H1 (cell line): ENCODE measurements at regions not wholly inside any gene's neighbourhood (a gene's known extent, or its start where the extent isn't known, plus 50 kb on each side); places are given as distances from the start of the nearest gene placed in this dataset.
A peak's percentile ranks its signal among the peaks of the same experiment; 100 is the strongest.

Experiments
- CTCF ChIA-PET: fragments of 300-600 bp; sonication (Branson Sonifier 250); formaldehyde crosslinking; loops from one replicate; lab custom pipeline; 2021; ENCODE audit not compliant: partially characterized antibody; lab: Charles Lee
- POLR2A ChIA-PET: fragments of 300-600 bp; sonication (Branson Sonifier 250); formaldehyde crosslinking; loops from one replicate; lab custom pipeline; 2021; ENCODE audit warnings: inconsistent platforms; ENCODE audit not compliant: partially characterized antibody; lab: Charles Lee
- DNase-seq, 2 experiments: peaks; one replicate each; pipeline versions ENCODE4 v3.0.0 to v3.0.0-alpha.2; 2010 to 2022; ENCODE audit warnings: low spot score in 2 of 2, low read depth in 1 of 2, mixed read lengths in 1 of 2
- FAIRE-seq: peaks from 2 replicates; lab custom pipeline; 2011; peaks lifted over from hg19 to GRCh38; lab: Jason Lieb, UNC
- H2AFZ ChIP-seq: 2 replicates; pipeline ENCODE4 v1.8.1; 2012; ENCODE audit warnings: low read length, inconsistent platforms
- H2AK5ac ChIP-seq: 2 replicates; pipeline ENCODE4 v1.6.1; 2013; ENCODE audit warnings: low read depth, low read length
- H2BK120ac ChIP-seq: replicated peaks from 2 replicates; pipeline ENCODE3; 2013; ENCODE audit warnings: low read depth, low read length, inconsistent platforms
- H2BK12ac ChIP-seq: 2 replicates; pipeline ENCODE4 v1.6.1; 2013; ENCODE audit warnings: low read depth, low read length
- H2BK15ac ChIP-seq: 2 replicates; pipeline ENCODE4 v1.6.1; 2013; ENCODE audit warnings: low read length
- H2BK20ac ChIP-seq: 2 replicates; pipeline ENCODE4 v1.6.1; 2013; ENCODE audit warnings: low read length
- H2BK5ac ChIP-seq: 2 replicates; pipeline ENCODE4 v1.6.1; 2013; ENCODE audit warnings: low read depth, low read length
- H3K14ac ChIP-seq: 2 replicates; pipeline ENCODE4 v1.6.1; 2013; ENCODE audit warnings: inconsistent platforms; ENCODE audit not compliant: insufficient read length
- H3K18ac ChIP-seq: 2 replicates; pipeline ENCODE4 v1.6.1; 2013; ENCODE audit warnings: low read length; ENCODE audit errors: extremely low read depth
- H3K23ac ChIP-seq: 2 replicates; pipeline ENCODE4 v1.6.1; 2013; ENCODE audit warnings: inconsistent platforms; ENCODE audit not compliant: insufficient read length
- H3K23me2 ChIP-seq: 2 replicates; pipeline ENCODE4 v1.6.1; 2013; ENCODE audit warnings: low read depth, low read length
- H3K27ac ChIP-seq: 2 replicates; pipeline ENCODE4 v1.6.1; 2011; ENCODE audit warnings: low read depth, low read length, inconsistent platforms
- H3K27me3 ChIP-seq, 4 experiments: replicated peaks in 1 of 4; 1 replicate in 1 of 4; 2 replicates in 3 of 4; pipeline versions ENCODE4 v1.6.1 to v1.8.1; 2011 to 2013; ENCODE audit warnings: low read length in 3 of 4, mild to moderate bottlenecking in 3 of 4, inconsistent platforms in 2 of 4, mixed read lengths in 2 of 4, moderate library complexity in 1 of 4; ENCODE audit not compliant: control insufficient read depth in 3 of 4, insufficient read depth in 3 of 4; ENCODE audit errors: extremely low read depth in 1 of 4
- H3K36me3 ChIP-seq, 4 experiments: 2 replicates each; pipeline versions ENCODE4 v1.6.1 to v1.8.1; 2011 to 2013; ENCODE audit warnings: mild to moderate bottlenecking in 4 of 4, low read length in 3 of 4, moderate library complexity in 2 of 4, control low read depth in 1 of 4, inconsistent platforms in 1 of 4; ENCODE audit not compliant: insufficient read depth in 4 of 4, control insufficient read depth in 2 of 4
- H3K4ac ChIP-seq: replicated peaks from 2 replicates; pipeline ENCODE3; 2013; ENCODE audit warnings: low read length, low read depth, mixed read lengths, inconsistent platforms; ENCODE audit not compliant: insufficient read length
- H3K4me1 ChIP-seq, 4 experiments: replicated peaks in 1 of 4; 1 replicate in 1 of 4; 2 replicates in 3 of 4; pipeline versions ENCODE4 v1.6.1 to v1.8.1; 2011 to 2013; ENCODE audit warnings: low read length in 3 of 4, inconsistent platforms in 2 of 4, mixed read lengths in 1 of 4; ENCODE audit not compliant: insufficient read depth in 4 of 4, control insufficient read depth in 3 of 4
- H3K4me2 ChIP-seq, 2 experiments: 2 replicates each; pipeline versions ENCODE4 v1.6.1 to v1.8.1; 2011 to 2013; ENCODE audit warnings: low read depth in 2 of 2, low read length in 2 of 2, control low read depth in 1 of 2, inconsistent platforms in 1 of 2, mild to moderate bottlenecking in 1 of 2; ENCODE audit not compliant: insufficient read depth in 1 of 2
- H3K4me3 ChIP-seq, 4 experiments: fragments of 200-600, 300-600 bp in 1 of 4; sonication (generic), shearing (Covaris generic), sonication (Bioruptor Twin) in 1 of 4; 2 replicates each; pipeline versions ENCODE4 v1.5.1 to v1.8.1; 2011 to 2016; ENCODE audit warnings: low read length in 4 of 4, low read depth in 3 of 4, control low read depth in 2 of 4, inconsistent platforms in 2 of 4, mild to moderate bottlenecking in 2 of 4, mixed read lengths in 1 of 4, moderate library complexity in 1 of 4; ENCODE audit not compliant: insufficient read depth in 2 of 4; ENCODE audit errors: extremely low read depth in 1 of 4
- H3K56ac ChIP-seq: replicated peaks from 2 replicates; pipeline ENCODE3; 2013; ENCODE audit warnings: low read depth, mild to moderate bottlenecking, mixed read lengths, low read length, inconsistent platforms; ENCODE audit not compliant: insufficient read length
- H3K79me1 ChIP-seq: 2 replicates; pipeline ENCODE4 v1.6.1; 2013; ENCODE audit warnings: low read depth, low read length, control low read depth
- H3K79me2 ChIP-seq, 2 experiments: 2 replicates each; pipeline versions ENCODE4 v1.6.1 to v1.8.1; 2012 to 2013; ENCODE audit warnings: low read length in 2 of 2, mild to moderate bottlenecking in 2 of 2, inconsistent platforms in 1 of 2; ENCODE audit not compliant: insufficient read depth in 2 of 2, control insufficient read depth in 1 of 2
- H3K9ac ChIP-seq, 4 experiments: replicated peaks in 1 of 4; 1 replicate in 1 of 4; 2 replicates in 3 of 4; pipeline versions ENCODE4 v1.6.1 to v1.8.1; 2011 to 2013; ENCODE audit warnings: low read depth in 3 of 4, low read length in 3 of 4, control low read depth in 2 of 4, mild to moderate bottlenecking in 2 of 4, moderate library complexity in 2 of 4, inconsistent platforms in 1 of 4; ENCODE audit errors: extremely low read depth in 1 of 4
- H3K9me3 ChIP-seq, 2 experiments: 2 replicates each; pipeline versions ENCODE4 v1.6.1 to v1.8.1; 2012 to 2013; ENCODE audit warnings: mild to moderate bottlenecking in 2 of 2, moderate library complexity in 2 of 2, control low read depth in 1 of 2, inconsistent platforms in 1 of 2, low read depth in 1 of 2, low read length in 1 of 2, mixed read lengths in 1 of 2; ENCODE audit not compliant: insufficient read depth in 2 of 2
- H4K20me1 ChIP-seq, 2 experiments: replicated peaks in 1 of 2; 2 replicates each; pipeline versions ENCODE3 to v1.8.1; 2011 to 2013; ENCODE audit warnings: inconsistent platforms in 2 of 2, low read length in 2 of 2, mild to moderate bottlenecking in 1 of 2; ENCODE audit not compliant: insufficient read depth in 2 of 2, control insufficient read depth in 1 of 2
- H4K5ac ChIP-seq: 2 replicates; pipeline ENCODE4 v1.6.1; 2013; ENCODE audit warnings: low read length, low read depth, mixed read lengths, inconsistent platforms; ENCODE audit not compliant: insufficient read length
- H4K8ac ChIP-seq: 2 replicates; pipeline ENCODE4 v1.8.0; 2013; ENCODE audit warnings: mild to moderate bottlenecking, moderate library complexity, low read length, inconsistent platforms; ENCODE audit not compliant: insufficient read depth; ENCODE audit errors: extremely low read depth
- H4K91ac ChIP-seq: replicated peaks from 2 replicates; pipeline ENCODE3; 2013; ENCODE audit warnings: low read length, mixed read lengths, inconsistent platforms; ENCODE audit not compliant: insufficient read length
- BRCA1 ChIP-seq: IDR thresholded peaks from 2 replicates; pipeline ENCODE4 v1.6.1; 2012; ENCODE audit warnings: low read depth, low read length, improper control_type of control experiment
- CBX5 ChIP-seq: fragments of 300-800, 300-1000 bp; sonication (generic); IDR thresholded peaks from 2 replicates; pipeline ENCODE4 v1.7.1; 2016; ENCODE audit warnings: antibody characterized with exemption, low read length, low read depth
- EP300 ChIP-seq, 2 experiments: IDR thresholded peaks; 1 replicate in 1 of 2; 2 replicates in 1 of 2; pipeline ENCODE4 v1.6.1; 2011 to 2012; ENCODE audit warnings: low read depth in 2 of 2, low read length in 2 of 2, mild to moderate bottlenecking in 2 of 2, borderline replicate concordance in 1 of 2, inconsistent platforms in 1 of 2, moderate library complexity in 1 of 2
- EZH2 ChIP-seq: fragments of 200-600 bp; sonication (generic); IDR thresholded peaks from 2 replicates; pipeline ENCODE4 v1.7.1; 2012; ENCODE audit warnings: low read depth, mild to moderate bottlenecking, moderate library complexity, low read length, inconsistent platforms; ENCODE audit not compliant: severe bottlenecking
- HDAC6 ChIP-seq: IDR thresholded peaks from one replicate; pipeline ENCODE4 v1.7.1; 2012; ENCODE audit warnings: low read depth, mild to moderate bottlenecking, inconsistent platforms, low read length, moderate library complexity
- RNF2 ChIP-seq: fragments of 200-900, 300-1000 bp; sonication (generic); IDR thresholded peaks from 2 replicates; pipeline ENCODE4 v1.7.1; 2016; ENCODE audit warnings: borderline replicate concordance, low read depth, mild to moderate bottlenecking, antibody characterized with exemption, low read length; ENCODE audit not compliant: poor library complexity, severe bottlenecking; ENCODE audit errors: missing control alignments
- SP2 ChIP-seq: IDR thresholded peaks from 2 replicates; pipeline ENCODE4 v1.6.1; 2012; ENCODE audit warnings: mild to moderate bottlenecking, low read length, inconsistent platforms
- ZNF274 ChIP-seq: IDR thresholded peaks from 2 replicates; pipeline ENCODE4 v1.7.0; 2012; ENCODE audit warnings: low read length, borderline replicate concordance; ENCODE audit errors: extremely low read depth
- WGBS, 2 experiments: shearing (Covaris generic) in 1 of 2; methylation state at CpG; one replicate each; pipeline versions ENCODE4 v1.1.6 to v1.1.7; 2013 to 2015; ENCODE audit warnings: low lambda C conversion rate in 2 of 2, mixed read lengths in 2 of 2, inconsistent platforms in 1 of 2, low coverage in 1 of 2, missing lambda C conversion rate in 1 of 2; ENCODE audit not compliant: insufficient replicate concordance in 2 of 2, insufficient coverage in 1 of 2, insufficient read length in 1 of 2; ENCODE audit errors: extremely low coverage in 1 of 2, missing lambda C conversion rate in 1 of 2; 5-methylcytosine and 5-hydroxymethylcytosine counted together

DNA sequence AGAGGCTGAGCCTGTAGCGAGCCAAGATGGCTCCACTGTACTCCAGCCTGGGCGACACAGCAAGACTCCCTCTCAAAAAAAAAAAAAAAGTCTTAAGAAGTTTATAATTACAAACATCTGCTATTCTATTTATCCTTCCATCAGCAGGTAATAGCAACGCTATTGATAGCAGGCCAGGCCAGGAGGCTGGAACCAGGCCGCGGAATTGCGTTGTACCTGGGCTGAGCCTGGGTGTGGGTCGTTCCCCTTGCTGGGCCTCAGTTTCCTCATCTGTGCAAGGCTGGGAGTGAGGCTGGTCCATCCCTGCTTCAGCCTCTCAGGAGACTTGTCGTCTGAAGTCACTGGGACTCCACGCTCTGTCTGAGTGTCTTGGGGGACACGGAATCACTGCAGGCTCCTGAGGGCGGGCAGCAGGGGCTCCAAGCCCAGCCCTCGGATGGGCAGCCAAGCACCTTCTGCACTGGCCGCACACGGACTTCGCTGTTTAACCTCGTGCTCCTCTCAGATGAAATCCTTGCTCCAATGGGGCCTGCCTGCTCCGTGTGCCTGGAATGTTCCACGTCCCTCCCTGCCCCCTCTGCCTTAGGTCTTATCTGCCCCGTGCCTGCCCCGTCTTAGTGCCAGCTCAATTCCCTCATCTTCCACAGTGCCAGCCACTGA, 103.9 kb upstream of the C1orf174 start:
- CTCF ChIA-PET, result no interaction called here
- WGBS, 2 experiments, result 89% methylated on average over 20 of the region's 20 CpGs; no CpG with 5 or more reads in 1 of the 2 experiments

More for the DNA sequence above, 103.9 kb upstream of the C1orf174 start:
- Histone ChIP-seq H3K4me2 (no peak overlapping the region), H3K23ac (no peak overlapping the region), H2BK120ac (no peak overlapping the region), H3K9ac (no peak overlapping the region), H3K4ac (no peak overlapping the region), H4K91ac (no peak overlapping the region), H2AK5ac (no peak overlapping the region), H3K79me2 (no peaks in the 10 kb centered on the region), H3K9me3 (no peaks in the 10 kb centered on the region; a peak in 1 of 4 replicates), H3K79me1 (no peaks in the 10 kb centered on the region), H3K56ac (no peak overlapping the region), H4K20me1 (no peaks in the 10 kb centered on the region), H3K14ac (no peak overlapping the region), H4K5ac (no peak overlapping the region), H3K4me3 (no peak overlapping the region), H4K8ac (peak overlapping the region; percentile 11; the same call in 1 of the 2 replicates), H2BK12ac (no peak overlapping the region), H3K36me3 (no peaks in the 10 kb centered on the region), H3K18ac (no peak overlapping the region), H3K27ac (no peak overlapping the region), H2BK5ac (no peak overlapping the region), H3K23me2 (no peaks in the 10 kb centered on the region), H2BK20ac (no peak overlapping the region), H3K4me1 (no peaks in the 10 kb centered on the region; a peak in 1 of 7 replicates), H2BK15ac (no peak overlapping the region), H2AFZ (no peak overlapping the region), H3K27me3 (no peaks in the 10 kb centered on the region)
- no peak for TF ChIP-seq HDAC6
- TF ChIP-seq RNF2, result no peak
- no peak for TF ChIP-seq ZNF274
- TF ChIP-seq EP300 (IDR thresholded peaks at IDR 0.05; ENCODE audit: borderline replicate concordance in 1 of 2, low read depth in 2 of 2, low read length in 2 of 2), result no peak
- no peak for TF ChIP-seq EZH2
- TF ChIP-seq SP2, result no peak
- TF ChIP-seq CBX5, result no peak
- TF ChIP-seq BRCA1, result no peak
- FAIRE-seq (no peak), DNase-seq (no peak)
- POLR2A ChIA-PET, result no interaction called here
